ENCODE measurements at regions not wholly inside any gene's neighbourhood (a gene's known extent, or its start where the extent isn't known, plus 50 kb on each side); places are given as distances from the start of the nearest gene placed in this dataset.

DNA sequence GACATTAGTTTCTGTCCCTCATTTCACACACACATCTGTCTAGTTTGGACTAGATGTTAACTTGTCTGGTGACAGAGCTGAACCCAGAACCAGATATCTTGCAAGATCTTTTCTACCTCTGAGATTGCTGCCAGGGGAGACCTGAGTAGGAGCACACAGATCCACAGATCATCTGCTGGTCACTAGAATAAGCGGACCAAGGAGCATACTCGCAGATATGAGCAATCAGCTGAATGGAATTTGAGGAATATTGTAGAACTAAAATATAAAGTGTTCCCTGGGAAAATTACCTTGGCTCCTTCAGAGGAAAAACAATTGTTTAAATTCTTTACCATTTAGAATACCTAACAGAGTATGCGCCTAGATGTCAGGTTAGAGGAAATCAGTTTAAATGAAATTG lies 90.7 kb downstream of the TNFSF18 start:
- ATAC-seq (no peak), DNase-seq (no peak)
- Mint-ChIP-seq H3K36me3 (ENCODE audit: low read depth) (peaks cover 2% of the 10 kb centered on the region), H3K4me3 (no peak overlapping the region), H3K27me3 (ENCODE audit: low read depth) (peaks cover 13% of the 10 kb centered on the region), H3K9me3 (ENCODE audit: insufficient read depth) (no peaks in the 10 kb centered on the region), H3K4me1 (ENCODE audit: low read depth) (peaks cover 2% of the 10 kb centered on the region), H3K27ac (no peak overlapping the region)
- POLR2A ChIA-PET: no interaction called here
- CTCF ChIA-PET: interaction anchor here (1.2 kb wide), 2 partner anchors 18 to 215 kb away, joined by 3 to 4 read pairs; no protein-coding TSS in a partner anchor

DNA sequence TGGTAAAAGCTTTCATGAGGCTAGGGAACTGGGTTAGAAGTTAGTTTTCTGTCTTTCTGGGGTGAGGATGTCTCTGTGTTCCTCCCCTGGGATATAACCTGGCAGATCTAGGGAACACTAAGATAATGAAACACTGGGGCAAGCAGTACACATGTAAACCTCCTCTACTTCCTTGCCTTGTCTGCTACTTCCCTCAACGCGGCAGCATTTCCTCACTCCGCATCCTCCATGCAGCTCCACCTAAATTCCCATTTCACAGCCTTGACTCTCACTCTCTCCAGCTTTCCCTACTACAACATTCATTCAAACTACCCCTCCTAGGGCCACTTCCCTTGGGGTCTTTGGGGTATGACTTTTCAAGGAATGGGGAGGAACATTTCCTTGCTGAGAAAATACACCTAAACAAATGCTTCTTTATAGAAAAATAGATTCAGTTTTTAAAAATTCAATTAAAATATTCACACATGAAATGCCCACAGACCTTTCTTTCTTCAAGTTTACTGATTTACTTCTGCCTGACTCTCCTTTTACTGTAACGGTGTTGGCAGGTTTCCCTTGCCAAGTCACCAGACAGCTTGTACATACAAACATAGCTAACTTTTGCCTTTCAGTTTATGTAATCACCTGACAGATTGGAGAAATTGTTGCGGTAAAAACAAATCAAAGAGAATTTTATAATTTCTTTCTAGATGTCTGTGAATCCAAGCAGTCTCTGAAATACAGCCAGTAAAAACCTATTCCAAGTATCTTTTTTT lies 90.1 kb downstream of the TNFSF18 start:
- Mint-ChIP-seq H3K27me3 (ENCODE audit: low read depth) (peaks cover 13% of the 10 kb centered on the region), H3K4me1 (ENCODE audit: low read depth) (peaks cover 2% of the 10 kb centered on the region), H3K9me3 (ENCODE audit: insufficient read depth) (no peaks in the 10 kb centered on the region), H3K4me3 (no peak overlapping the region), H3K27ac (no peak overlapping the region), H3K36me3 (ENCODE audit: low read depth) (peaks cover 2% of the 10 kb centered on the region)
- ATAC-seq (no peak), DNase-seq (no peak)
- POLR2A ChIA-PET: no interaction called here
- CTCF ChIA-PET: interaction anchor here (1.2 kb wide), 2 partner anchors 18 to 215 kb away, joined by 3 to 4 read pairs; no protein-coding TSS in a partner anchor

DNA sequence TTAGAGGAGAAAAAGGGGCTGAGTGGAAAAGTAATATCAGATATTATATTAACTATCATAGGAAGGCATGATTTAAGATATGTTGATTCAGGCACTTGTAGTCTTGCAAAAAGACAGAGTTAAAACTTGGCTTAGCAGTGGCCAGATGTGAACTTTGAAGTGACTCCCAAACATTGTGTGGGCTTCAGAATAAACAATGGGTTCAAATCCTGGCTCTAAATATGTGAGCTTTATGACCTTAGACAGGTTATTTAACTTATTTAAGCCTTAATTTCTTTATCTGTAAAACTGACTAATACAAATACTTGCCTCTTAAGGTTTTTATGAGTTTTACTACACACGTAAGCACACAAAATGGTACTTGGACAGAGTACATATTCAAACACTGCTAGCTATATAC lies 85.9 kb downstream of the TNFSF18 start:
- Mint-ChIP-seq H3K27ac (no peak overlapping the region), H3K36me3 (ENCODE audit: low read depth) (peaks cover 2% of the 10 kb centered on the region), H3K4me1 (ENCODE audit: low read depth) (peaks cover 10% of the 10 kb centered on the region), H3K4me3 (no peak overlapping the region), H3K27me3 (ENCODE audit: low read depth) (peaks cover 9% of the 10 kb centered on the region), H3K9me3 (ENCODE audit: insufficient read depth) (no peaks in the 10 kb centered on the region)
- CTCF ChIA-PET: interaction anchor here (1.1 kb wide), 1 partner anchor 17 kb away, joined by 4 read pairs; no protein-coding TSS in a partner anchor
- POLR2A ChIA-PET: no interaction called here
- ATAC-seq: no peak
- DNase-seq: no peak

DNA sequence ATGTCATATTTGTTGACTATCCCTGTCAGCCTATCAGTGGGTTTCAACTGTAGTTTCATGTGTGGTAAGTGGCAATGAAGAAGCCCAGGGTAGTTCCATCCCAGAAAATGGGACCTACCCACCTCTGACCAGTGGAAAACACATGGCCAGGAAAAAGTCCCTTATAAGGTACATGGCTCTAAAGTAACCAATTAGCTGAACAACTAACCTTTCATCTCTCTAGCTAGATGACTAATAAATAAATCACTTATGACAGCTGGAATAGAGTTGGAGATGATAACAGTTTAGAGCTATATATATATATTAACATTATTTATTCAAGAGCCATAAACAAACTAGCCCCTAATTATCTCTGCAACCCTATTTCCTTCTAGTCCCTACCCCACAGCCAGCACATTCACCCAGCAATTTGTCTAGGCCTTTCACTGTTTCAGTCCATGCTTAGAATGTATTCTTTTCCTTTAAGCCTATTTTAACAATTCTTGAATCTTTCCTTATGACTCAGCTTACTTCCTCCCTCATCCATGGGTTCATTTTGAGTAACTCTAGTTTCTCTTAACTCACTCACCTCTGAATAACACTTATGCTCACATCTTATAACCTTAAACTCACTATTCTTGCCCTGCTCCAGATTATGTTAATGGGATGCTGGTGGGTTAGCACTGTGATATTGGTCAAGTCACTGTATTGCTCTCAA lies 83.7 kb downstream of the TNFSF18 start:
- Mint-ChIP-seq H3K9me3 (ENCODE audit: insufficient read depth) (no peaks in the 10 kb centered on the region), H3K36me3 (ENCODE audit: low read depth) (peaks cover 2% of the 10 kb centered on the region), H3K27me3 (ENCODE audit: low read depth) (peaks cover 2% of the 10 kb centered on the region), H3K4me3 (no peak overlapping the region), H3K27ac (no peak overlapping the region), H3K4me1 (ENCODE audit: low read depth) (peaks cover 10% of the 10 kb centered on the region)
- ATAC-seq: no peak
- CTCF ChIA-PET: no interaction called here
- POLR2A ChIA-PET: no interaction called here
- DNase-seq: no peak

DNA sequence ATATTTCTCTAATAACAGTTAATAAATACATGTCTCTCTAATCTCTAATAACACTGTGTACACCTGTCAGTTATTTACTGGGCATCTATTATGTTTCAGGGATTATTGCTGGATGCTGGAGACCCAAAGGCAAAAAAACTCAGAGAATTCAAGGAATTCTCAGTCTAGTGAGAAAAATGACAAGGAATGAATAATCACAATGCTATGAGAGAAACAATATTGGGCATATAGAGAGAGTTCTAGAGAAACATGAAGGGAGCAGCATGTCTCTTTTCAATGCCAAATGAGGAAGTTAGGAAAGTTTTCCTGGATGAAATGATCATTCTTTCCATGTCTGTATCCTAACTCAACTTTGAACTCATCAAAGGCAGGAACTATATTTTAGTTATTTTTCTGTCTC lies 82.8 kb downstream of the TNFSF18 start:
- ATAC-seq (no peak), DNase-seq (no peak)
- CTCF ChIA-PET: no interaction called here
- Mint-ChIP-seq H3K27me3 (ENCODE audit: low read depth) (peaks cover 2% of the 10 kb centered on the region), H3K27ac (no peak overlapping the region), H3K4me1 (ENCODE audit: low read depth) (peaks cover 10% of the 10 kb centered on the region), H3K4me3 (no peak overlapping the region), H3K9me3 (ENCODE audit: insufficient read depth) (no peaks in the 10 kb centered on the region), H3K36me3 (ENCODE audit: low read depth) (peaks cover 2% of the 10 kb centered on the region)
- POLR2A ChIA-PET: no interaction called here

DNA sequence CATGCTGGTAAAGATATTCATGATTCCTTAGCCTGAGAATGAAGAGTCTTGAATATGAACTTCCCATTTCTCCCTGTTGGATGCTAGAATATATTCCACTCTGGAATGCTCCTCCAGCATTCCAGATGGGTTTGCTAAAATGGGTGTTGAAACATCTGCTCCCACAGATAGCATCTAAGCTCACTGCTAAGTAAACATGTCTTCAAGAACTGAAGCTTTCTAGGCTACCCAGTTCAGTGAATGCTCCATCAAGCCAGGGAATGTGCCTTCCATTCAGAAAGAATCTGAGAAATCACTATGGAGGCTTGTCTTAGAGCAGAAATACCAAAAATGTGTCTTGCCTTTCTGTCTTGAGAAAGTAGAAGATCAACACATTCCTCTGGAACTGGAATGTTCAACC lies 81.1 kb downstream of the TNFSF18 start:
- Mint-ChIP-seq H3K4me3 (no peak overlapping the region), H3K27ac (no peak overlapping the region), H3K4me1 (ENCODE audit: low read depth) (peaks cover 8% of the 10 kb centered on the region), H3K27me3 (ENCODE audit: low read depth) (no peaks in the 10 kb centered on the region), H3K36me3 (ENCODE audit: low read depth) (no peaks in the 10 kb centered on the region), H3K9me3 (ENCODE audit: insufficient read depth) (no peaks in the 10 kb centered on the region)
- ChIA-PET CTCF (interaction anchor here (1.2 kb wide), 1 partner anchor 143 kb away, joined by 4 read pairs; no protein-coding TSS in a partner anchor), POLR2A (no interaction called here)
- DNase-seq: no peak
- no peak for ATAC-seq

DNA sequence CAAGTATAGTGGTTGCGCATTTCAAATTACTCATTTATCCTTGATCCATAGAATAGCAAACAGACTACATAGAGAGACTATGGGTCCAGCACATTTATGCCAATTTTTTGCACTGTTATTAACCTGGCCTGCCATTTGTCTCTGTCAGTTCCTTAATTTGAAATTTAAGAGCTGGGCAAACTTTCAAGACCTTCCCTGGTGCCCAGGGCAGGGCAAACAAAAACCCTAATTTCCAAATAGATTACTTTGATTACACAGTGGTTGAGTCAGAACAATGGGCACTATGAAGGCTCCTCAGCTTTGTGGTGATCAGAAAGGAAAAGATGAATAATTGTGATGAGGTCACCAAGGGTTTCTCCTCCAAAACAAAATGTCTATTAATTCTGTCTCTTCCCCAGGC lies 80.6 kb downstream of the TNFSF18 start:
- H3K36me3 Mint-ChIP-seq (ENCODE audit: low read depth): no peaks in the 10 kb centered on the region
- no peak overlapping the region for H3K4me3 Mint-ChIP-seq
- ChIA-PET POLR2A (no interaction called here), CTCF (interaction anchor here (1.2 kb wide), 1 partner anchor 144 kb away, joined by 4 read pairs; no protein-coding TSS in a partner anchor)
- H3K4me1 Mint-ChIP-seq (ENCODE audit: low read depth): peaks cover 8% of the 10 kb centered on the region
- no peak overlapping the region for H3K27ac Mint-ChIP-seq
- ATAC-seq: no peak
- no peaks in the 10 kb centered on the region for H3K27me3 Mint-ChIP-seq (ENCODE audit: low read depth)
- DNase-seq: no peak
- H3K9me3 Mint-ChIP-seq (ENCODE audit: insufficient read depth): no peaks in the 10 kb centered on the region

DNA sequence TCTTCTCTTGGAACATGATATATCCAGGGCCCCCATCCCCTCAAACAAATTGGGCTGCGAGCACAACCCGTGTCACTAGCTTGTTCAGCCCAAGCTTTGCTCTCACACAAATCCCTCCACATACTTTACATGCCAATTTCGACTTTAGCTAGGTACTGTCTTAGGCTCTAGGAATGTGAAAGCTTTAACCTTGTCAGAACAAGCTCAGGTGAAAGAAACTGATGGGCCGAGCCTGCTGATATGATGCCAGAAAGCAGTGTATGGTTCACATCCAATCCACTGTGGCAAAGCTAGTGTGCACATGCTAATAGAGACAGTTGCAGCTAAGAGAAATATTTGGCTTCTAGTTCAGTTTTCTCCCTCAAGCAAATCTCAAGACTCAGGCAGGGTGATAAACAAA lies 79.5 kb downstream of the TNFSF18 start:
- Mint-ChIP-seq H3K4me3 (no peak overlapping the region), H3K27ac (no peak overlapping the region), H3K9me3 (ENCODE audit: insufficient read depth) (no peaks in the 10 kb centered on the region), H3K4me1 (ENCODE audit: low read depth) (peaks cover 8% of the 10 kb centered on the region), H3K36me3 (ENCODE audit: low read depth) (no peaks in the 10 kb centered on the region), H3K27me3 (ENCODE audit: low read depth) (no peaks in the 10 kb centered on the region)
- POLR2A ChIA-PET: no interaction called here
- CTCF ChIA-PET: interaction anchor here (1.0 kb wide), 1 partner anchor 226 kb away, joined by 3 read pairs; no protein-coding TSS in a partner anchor
- DNase-seq (no peak), ATAC-seq (no peak)

DNA sequence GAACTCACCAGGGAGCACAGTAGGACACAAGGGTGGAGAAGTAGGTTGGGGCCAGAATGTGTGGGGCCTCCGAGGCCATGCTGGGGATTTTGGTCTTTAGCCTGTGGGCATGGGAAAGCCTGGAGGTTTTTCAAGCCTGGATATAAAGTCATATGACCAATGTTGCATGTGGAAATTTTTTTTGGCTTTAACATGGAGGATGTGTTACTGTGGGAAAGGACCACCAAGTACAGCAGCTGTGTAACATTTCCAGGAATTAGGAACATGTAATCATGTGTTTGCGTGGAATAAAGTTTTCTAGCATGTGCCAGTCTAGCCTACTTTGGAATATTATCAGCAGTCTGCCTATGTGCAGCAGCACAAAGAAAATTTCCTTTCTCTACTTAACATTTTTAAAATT lies 78.5 kb downstream of the TNFSF18 start:
- H3K9me3 Mint-ChIP-seq (ENCODE audit: insufficient read depth): no peaks in the 10 kb centered on the region
- no peak for DNase-seq
- H3K36me3 Mint-ChIP-seq (ENCODE audit: low read depth): no peaks in the 10 kb centered on the region
- POLR2A ChIA-PET: no interaction called here
- no peak overlapping the region for H3K4me3 Mint-ChIP-seq
- peaks cover 7% of the 10 kb centered on the region for H3K4me1 Mint-ChIP-seq (ENCODE audit: low read depth)
- ATAC-seq: no peak
- no peaks in the 10 kb centered on the region for H3K27me3 Mint-ChIP-seq (ENCODE audit: low read depth)
- no peak overlapping the region for H3K27ac Mint-ChIP-seq
- CTCF ChIA-PET: interaction anchor here (0.7 to 1.3 kb wide), 2 partner anchors 227 to 229 kb away, joined by 3 to 4 read pairs; no protein-coding TSS in a partner anchor

DNA sequence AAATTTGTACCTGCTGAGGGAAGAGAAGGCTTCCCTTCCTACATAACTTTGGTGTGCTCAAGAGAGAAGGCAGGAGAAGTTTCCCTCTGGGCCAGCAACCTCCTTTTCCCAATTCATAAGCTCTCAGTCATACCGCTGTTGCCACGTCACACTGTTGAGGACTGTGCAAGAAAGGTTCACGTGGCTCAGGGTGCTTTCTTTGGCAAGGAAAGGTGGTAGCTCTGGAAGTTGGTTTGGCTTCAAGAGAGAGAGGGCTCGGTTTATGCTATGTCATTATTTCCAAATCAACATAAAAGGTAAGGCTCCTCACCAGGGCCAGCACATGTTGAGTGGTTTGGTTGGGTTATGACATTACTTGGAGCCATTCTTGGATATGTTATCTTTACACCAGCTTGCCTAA lies 77.3 kb downstream of the TNFSF18 start:
- H3K9me3 Mint-ChIP-seq (ENCODE audit: insufficient read depth): no peaks in the 10 kb centered on the region
- ChIA-PET POLR2A (no interaction called here), CTCF (interaction anchor here (1.3 kb wide), 1 partner anchor 228 kb away, joined by 4 read pairs; no protein-coding TSS in a partner anchor)
- DNase-seq (no peak), ATAC-seq (no peak)
- H3K4me3 Mint-ChIP-seq: no peak overlapping the region
- no peaks in the 10 kb centered on the region for H3K36me3 Mint-ChIP-seq (ENCODE audit: low read depth)
- H3K4me1 Mint-ChIP-seq (ENCODE audit: low read depth): peaks cover 4% of the 10 kb centered on the region
- H3K27ac Mint-ChIP-seq: no peak overlapping the region
- no peaks in the 10 kb centered on the region for H3K27me3 Mint-ChIP-seq (ENCODE audit: low read depth)

DNA sequence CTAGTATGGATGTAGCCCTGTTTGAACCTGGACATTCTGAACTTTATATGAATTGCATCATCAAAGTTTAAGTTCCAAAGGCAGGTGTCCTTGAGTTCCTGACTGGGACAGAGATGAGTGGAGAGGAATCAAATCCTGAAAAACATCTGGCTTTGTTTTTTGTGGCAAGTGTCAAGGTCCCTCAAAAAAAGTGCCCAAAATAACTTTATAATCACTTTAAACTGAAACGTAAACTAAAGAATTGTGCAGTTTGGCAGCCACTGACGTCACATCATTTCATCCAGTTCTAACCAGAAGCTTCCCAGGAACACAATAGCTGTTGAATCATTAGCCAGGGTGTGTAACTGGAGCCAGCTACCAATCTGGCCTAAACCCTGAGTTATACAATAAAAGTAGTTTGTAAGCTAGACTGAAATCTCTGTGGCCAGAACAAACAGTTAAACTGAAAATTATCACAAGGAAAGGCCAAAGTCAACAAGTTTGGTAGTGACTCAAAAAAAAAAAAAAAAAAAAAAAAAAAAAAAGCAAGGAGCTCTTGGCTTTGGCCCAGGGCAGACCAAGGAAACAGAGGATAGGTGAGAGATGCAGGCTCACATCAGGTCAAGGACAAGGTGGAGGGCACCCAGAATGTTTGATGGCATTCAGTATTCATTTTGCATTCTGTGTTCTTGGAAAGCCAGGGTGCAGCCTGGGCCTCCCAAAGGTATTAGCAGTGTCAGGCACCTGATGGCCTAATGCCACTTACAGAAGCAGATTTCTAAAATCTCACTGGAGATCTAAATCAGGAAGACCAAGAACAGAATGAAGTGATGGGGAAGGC lies 74.3 kb downstream of the TNFSF18 start:
- ATAC-seq (no peak), DNase-seq (no peak)
- ChIA-PET CTCF (no interaction called here), POLR2A (no interaction called here)
- H3K36me3 Mint-ChIP-seq (ENCODE audit: low read depth): no peaks in the 10 kb centered on the region
- peaks cover 4% of the 10 kb centered on the region for H3K4me1 Mint-ChIP-seq (ENCODE audit: low read depth)
- no peak overlapping the region for H3K4me3 Mint-ChIP-seq
- H3K27me3 Mint-ChIP-seq (ENCODE audit: low read depth): no peaks in the 10 kb centered on the region
- no peaks in the 10 kb centered on the region for H3K9me3 Mint-ChIP-seq (ENCODE audit: insufficient read depth)
- no peak overlapping the region for H3K27ac Mint-ChIP-seq

Measured in activated CD8-positive, alpha-beta T cell treated with anti-CD3 and anti-CD28 coated beads, Interleukin-2, amount 10 ng/mL, durations not matched to agents 7 days and 5 days (primary cell).